Kidney (tissue), 13 donors: ENCODE measurements at regions not wholly inside any gene's neighbourhood (a gene's known extent, or its start where the extent isn't known, plus 50 kb on each side); places are given as distances from the start of the nearest gene placed in this dataset.
A peak's percentile ranks its signal among the peaks of the same experiment; 100 is the strongest.

Source experiments
- DNase-seq, 5 donors: peaks; one replicate each; pipeline ENCODE4 v3.0.0-alpha.2; 2013 to 2020
- FAIRE-seq: peaks from 2 replicates; lab custom pipeline; 2012; peaks lifted over from hg19 to GRCh38; lab: Jason Lieb, UNC
- H3K27ac ChIP-seq, 2 donors: one replicate each; pipeline ENCODE4 v1.7.0; 2013; ENCODE audit warnings: low read depth in 2 of 2, low read length in 2 of 2, inconsistent platforms in 1 of 2
- H3K27me3 ChIP-seq: one replicate; pipeline ENCODE4 v1.7.1; 2013; ENCODE audit warnings: low read length, inconsistent platforms; ENCODE audit not compliant: control insufficient read depth, insufficient read depth
- H3K36me3 ChIP-seq, 3 donors: one replicate each; pipeline versions ENCODE4 v1.7.0 to v1.7.1; 2013; ENCODE audit warnings: low read length in 3 of 3, control low read depth in 1 of 3, inconsistent platforms in 1 of 3; ENCODE audit not compliant: insufficient read depth in 3 of 3, control insufficient read depth in 2 of 3
- H3K4me1 ChIP-seq, 3 donors: one replicate each; pipeline versions ENCODE4 v1.7.0 to v1.7.1; 2013; ENCODE audit warnings: low read length in 3 of 3, inconsistent platforms in 1 of 3, low read depth in 1 of 3; ENCODE audit not compliant: control insufficient read depth in 2 of 3, insufficient read depth in 2 of 3
- H3K4me3 ChIP-seq, 3 donors: one replicate each; pipeline versions ENCODE4 v1.7.0 to v1.8.1; 2013; ENCODE audit warnings: low read length in 3 of 3, control low read depth in 1 of 3, inconsistent platforms in 1 of 3
- H3K9ac ChIP-seq, 3 donors: one replicate each; pipeline versions ENCODE4 v1.7.0 to v1.7.1; 2013; ENCODE audit warnings: low read length in 3 of 3, control low read depth in 1 of 3, inconsistent platforms in 1 of 3
- H3K9me3 ChIP-seq, 3 donors: one replicate each; pipeline versions ENCODE4 v1.7.0 to v1.7.1; 2013; ENCODE audit warnings: low read length in 3 of 3, control low read depth in 1 of 3, inconsistent platforms in 1 of 3; ENCODE audit not compliant: control insufficient read depth in 2 of 3, insufficient read depth in 1 of 3
- CTCF ChIP-seq: IDR thresholded peaks from 3 replicates; pipeline ENCODE4 v1.5.1; 2012; ENCODE audit warnings: mild to moderate bottlenecking, moderate library complexity, borderline replicate concordance; ENCODE audit not compliant: insufficient read depth; ENCODE audit errors: extremely low read depth
- intact Hi-C: fragments of 100-400 bp; cut with DNase I; formaldehyde crosslinking; loops from one replicate; pipeline ENCODE4 v1.11.1; 2022
- donor health status: control.
- donor health status: control.
- donor health status: control.
- donor health status: control.
- donor health status: control.
- donor health status: DM: yes; HTN: yes; CAD: no.
- donor health status: Normal renal cell carcinoma (clear cell type).

DNA sequence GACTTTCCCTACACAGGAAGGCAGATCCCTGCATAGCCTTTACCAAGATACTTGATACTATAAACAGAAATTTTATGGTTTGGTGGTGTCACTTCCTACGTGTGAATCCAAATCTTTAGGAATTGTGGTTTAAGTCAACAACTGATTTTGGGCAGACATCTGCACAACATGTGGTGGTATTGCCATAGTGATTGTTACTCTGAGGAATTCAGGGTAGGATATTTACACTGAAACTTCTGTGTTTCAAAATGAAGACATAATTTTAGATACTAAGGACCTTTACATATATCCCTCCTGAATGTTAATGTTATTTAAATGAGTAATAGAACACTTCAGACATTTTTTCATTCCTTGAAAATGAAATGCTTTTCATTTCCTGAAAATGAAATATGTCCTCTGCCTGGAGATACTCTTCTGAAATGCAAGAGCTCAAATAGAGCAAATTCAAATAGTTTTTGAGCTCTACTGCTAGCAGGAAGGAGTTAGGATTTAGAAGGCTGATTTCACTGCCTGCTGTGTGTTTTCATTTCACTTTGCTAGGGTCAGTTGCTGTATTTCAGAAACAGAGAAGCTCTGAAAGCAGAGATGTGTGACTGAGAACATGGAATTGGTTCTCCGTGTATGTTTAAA lies 77.2 kb downstream of the MDH1 start:
- Histone ChIP-seq H3K36me3 (no peaks in the 10 kb centered on the region), H3K4me1 (no peaks in the 10 kb centered on the region), H3K27ac (no peak overlapping the region), H3K9ac (no peak overlapping the region), H3K27me3 (no peaks in the 10 kb centered on the region), H3K4me3 (no peak overlapping the region), H3K9me3 (no peaks in the 10 kb centered on the region)
- no peak for TF ChIP-seq CTCF
- FAIRE-seq, result no peak
- intact Hi-C loops, result no loop called here
- DNase-seq, result peak in 2 of 5 donors; percentile 7 to 17

DNA sequence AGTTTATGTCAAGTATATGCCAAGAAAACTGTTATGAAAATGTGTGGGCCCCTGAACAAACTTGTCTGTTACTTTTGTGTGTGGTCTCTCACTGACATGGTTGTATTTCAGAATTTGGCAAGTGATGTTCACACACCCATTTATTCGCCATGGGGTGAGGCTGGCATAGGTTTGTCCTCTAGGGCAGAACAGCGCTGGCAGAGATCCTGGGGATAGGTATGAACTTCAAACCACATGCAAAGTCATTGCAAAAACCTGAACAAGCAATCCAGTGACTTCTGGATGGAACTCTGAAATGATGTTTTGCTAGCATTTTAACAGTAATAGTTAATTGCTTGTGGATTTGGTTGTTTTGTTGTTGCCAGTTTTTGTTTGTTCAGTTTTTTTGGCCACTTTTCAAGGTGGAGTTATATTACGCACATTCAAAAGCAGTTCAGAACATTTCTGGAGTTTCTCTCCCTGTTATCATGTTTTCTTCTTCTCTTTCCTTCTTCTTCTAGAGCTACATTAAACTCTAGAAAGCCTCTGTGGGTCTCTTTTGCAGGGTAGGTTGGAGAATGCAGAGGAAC lies 78.5 kb downstream of the MDH1 start:
- intact Hi-C loops, result no loop called here
- H3K9me3 ChIP-seq, result no peaks in the 10 kb centered on the region
- no peaks in the 10 kb centered on the region for H3K27me3 ChIP-seq

GRCh38 chr2:63668000-63668399 lies 79.2 kb downstream of the MDH1 start:
- no peak for DNase-seq
- Histone ChIP-seq H3K27ac (no peak overlapping the region), H3K9me3 (no peaks in the 10 kb centered on the region), H3K36me3 (no peaks in the 10 kb centered on the region), H3K27me3 (no peaks in the 10 kb centered on the region), H3K9ac (no peak overlapping the region), H3K4me3 (no peak overlapping the region), H3K4me1 (no peaks in the 10 kb centered on the region)
- no peak for TF ChIP-seq CTCF
- intact Hi-C loops, result no loop called here
- no peak for FAIRE-seq

More for the DNA sequence above, 78.5 kb downstream of the MDH1 start:
- no peaks in the 10 kb centered on the region for H3K4me1 ChIP-seq
- no peak for DNase-seq
- H3K27ac ChIP-seq, result no peak overlapping the region
- no peak for FAIRE-seq
- no peak overlapping the region for H3K4me3 ChIP-seq
- no peaks in the 10 kb centered on the region for H3K36me3 ChIP-seq
- no peak overlapping the region for H3K9ac ChIP-seq
- no peak for TF ChIP-seq CTCF

DNA sequence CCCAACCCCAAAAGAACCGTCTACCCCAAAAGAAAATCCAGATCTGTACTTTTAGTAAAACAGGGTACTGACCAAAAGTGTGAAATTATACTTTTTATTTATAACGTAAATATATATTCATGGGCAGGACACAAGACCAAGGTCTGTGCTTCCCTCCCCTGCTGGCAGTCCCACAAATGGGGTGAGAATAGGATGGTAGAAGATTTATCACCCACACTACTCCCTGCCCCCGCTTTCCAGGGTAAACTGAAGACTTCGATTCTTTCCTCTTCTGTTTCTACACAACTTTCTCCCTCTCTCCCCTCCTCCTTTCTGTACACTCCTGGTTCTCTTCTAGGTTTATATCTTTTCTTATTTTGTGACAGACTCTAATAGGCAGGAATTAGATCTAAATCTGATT lies 79.7 kb downstream of the MDH1 start:
- TF ChIP-seq CTCF, result no peak
- no peak for FAIRE-seq
- intact Hi-C loops, result no loop called here
- Histone ChIP-seq H3K27me3 (no peaks in the 10 kb centered on the region), H3K27ac (no peak overlapping the region), H3K9ac (no peak overlapping the region), H3K4me3 (no peak overlapping the region), H3K4me1 (no peaks in the 10 kb centered on the region), H3K9me3 (no peaks in the 10 kb centered on the region), H3K36me3 (no peaks in the 10 kb centered on the region)
- DNase-seq, result no peak
